GM12878 (cell line): ENCODE measurements at regions not wholly inside any gene's neighbourhood (a gene's known extent, or its start where the extent isn't known, plus 50 kb on each side); places are given as distances from the start of the nearest gene placed in this dataset.

ENCODE experiments used
- ATAC-seq: fragments of 200-7000 bp; cut with Tn5 transposase; 3 replicates; pipeline ENCODE4 v1.9.1; 2020; ENCODE audit warnings: mild to moderate bottlenecking, moderate library complexity
- BruUV-seq: library from RNA; stranded (reverse); fragments of 400-500 nt; replicated peaks from 2 replicates; lab custom pipeline; 2021; lab: Mats Ljungman, UMichigan
- CTCF ChIA-PET: fragments of 300-600 bp; sonication (Branson Sonifier 250); formaldehyde crosslinking; extraction: SDS; loops from one replicate; lab custom pipeline; 2021; ENCODE audit warnings: inconsistent platforms; lab: Yijun Ruan, JAX
- POLR2A ChIA-PET: fragments of 350-600 bp; formaldehyde crosslinking; extraction: SDS; loops from one replicate; lab custom pipeline; 2021; ENCODE audit warnings: inconsistent platforms; lab: Charles Lee
- RAD21 ChIA-PET: fragments of 300-600 bp; sonication (Branson Sonifier 250); formaldehyde crosslinking; loops from one replicate; lab custom pipeline; 2023; ENCODE audit warnings: antibody characterized with exemption; ENCODE audit not compliant: unreplicated experiment; lab: Charles Lee
- SMC1A ChIA-PET: fragments of 300-600 bp; sonication (Branson Sonifier 250); formaldehyde crosslinking; loops from one replicate; lab custom pipeline; 2023; ENCODE audit not compliant: unreplicated experiment, uncharacterized antibody; lab: Charles Lee
- DNase-seq: peaks from one replicate; pipeline ENCODE4 v3.0.0-alpha.2; 2011; ENCODE audit warnings: low read depth, low spot score
- FAIRE-seq: peaks from 3 replicates; lab custom pipeline; 2011; peaks lifted over from hg19 to GRCh38; lab: Jason Lieb, UNC
- H2AFZ ChIP-seq: 2 replicates; pipeline ENCODE4 v1.6.0; 2011; ENCODE audit warnings: low read depth, low read length, control low read depth; ENCODE audit not compliant: control insufficient read depth
- H3K27ac ChIP-seq: 2 replicates; pipeline ENCODE4 v1.5.1; 2011; ENCODE audit warnings: control low read depth; ENCODE audit not compliant: control insufficient read depth, insufficient read depth
- H3K27me3 ChIP-seq, 2 experiments: replicated peaks in 1 of 2; 2 replicates each; pipeline versions ENCODE4 v1.6.0 to v1.6.1; 2011; ENCODE audit warnings: low read length in 1 of 2; ENCODE audit not compliant: control insufficient read depth in 2 of 2, insufficient read depth in 2 of 2
- H3K36me3 ChIP-seq, 2 experiments: 2 replicates each; pipeline ENCODE4 v1.5.1; 2011; ENCODE audit warnings: low read length in 1 of 2; ENCODE audit not compliant: control insufficient read depth in 2 of 2, insufficient read depth in 2 of 2
- H3K4me1 ChIP-seq: 2 replicates; pipeline ENCODE4 v1.6.1; 2011; ENCODE audit warnings: mild to moderate bottlenecking, low read length, moderate library complexity, mixed read lengths; ENCODE audit not compliant: control insufficient read depth, insufficient read depth
- H3K4me2 ChIP-seq: 2 replicates; pipeline ENCODE4 v1.6.0; 2011; ENCODE audit warnings: control low read depth; ENCODE audit not compliant: control insufficient read depth, insufficient read depth
- H3K4me3 ChIP-seq: fragments of 200-600 bp; sonication (generic); 2 replicates; pipeline ENCODE4 v1.5.1; 2016
- H3K79me2 ChIP-seq: 2 replicates; pipeline ENCODE4 v1.6.0; 2011; ENCODE audit warnings: low read length; ENCODE audit not compliant: control insufficient read depth, insufficient read depth
- H3K9ac ChIP-seq: 2 replicates; pipeline ENCODE4 v1.8.0; 2011; ENCODE audit warnings: low read length, control low read depth, mixed read lengths; ENCODE audit not compliant: control insufficient read depth, insufficient read depth
- H3K9me3 ChIP-seq: replicated peaks from 3 replicates; pipeline ENCODE4 v1.5.1; 2011; ENCODE audit warnings: mild to moderate bottlenecking, low read length; ENCODE audit not compliant: control insufficient read depth, insufficient read depth
- H4K20me1 ChIP-seq: 2 replicates; pipeline ENCODE4 v1.6.0; 2011; ENCODE audit not compliant: control insufficient read depth, insufficient read depth
- ASH2L ChIP-seq: fragments of 300-600, 200-600 bp; sonication (generic); IDR thresholded peaks from 2 replicates; pipeline ENCODE4 v1.6.1; 2017; ENCODE audit warnings: low read depth, mild to moderate bottlenecking, borderline replicate concordance
- BACH1 ChIP-seq: fragments of 450-650 bp; IDR thresholded peaks from 2 replicates; pipeline ENCODE4 v1.6.1; 2017; ENCODE audit warnings: mild to moderate bottlenecking, borderline replicate concordance
- IRF3 ChIP-seq: fragments of 450-650 bp; IDR thresholded peaks from 2 replicates; pipeline ENCODE4 v1.6.1; 2014; ENCODE audit warnings: mild to moderate bottlenecking
- MXI1 ChIP-seq: fragments of 150-350 bp; IDR thresholded peaks from 2 replicates; pipeline ENCODE4 v1.6.1; 2011; ENCODE audit warnings: low read depth, mild to moderate bottlenecking, inconsistent platforms, low read length, improper control_type of control experiment
- NKRF ChIP-seq: fragments of 450-650 bp; conservative IDR thresholded peaks from 2 replicates; pipeline ENCODE4 v1.6.1; 2017; ENCODE audit warnings: mild to moderate bottlenecking, moderate library complexity
- NR2C1 ChIP-seq: fragments of 450-650 bp; IDR thresholded peaks from 2 replicates; pipeline ENCODE4 v1.6.1; 2017; ENCODE audit warnings: antibody characterized with exemption, mild to moderate bottlenecking, moderate library complexity
- RAD21 ChIP-seq: IDR thresholded peaks from 2 replicates; pipeline ENCODE4 v1.6.1; 2011; ENCODE audit warnings: mild to moderate bottlenecking, low read depth, low read length, moderate library complexity; ENCODE audit not compliant: insufficient read depth
- REST ChIP-seq: IDR thresholded peaks from 2 replicates; pipeline ENCODE4 v1.6.1; 2012; ENCODE audit warnings: mild to moderate bottlenecking, low read depth, low read length
- RUNX3 ChIP-seq: IDR thresholded peaks from 2 replicates; pipeline ENCODE4 v1.6.1; 2012; ENCODE audit warnings: low read length, inconsistent platforms
- STAT1 ChIP-seq: fragments of 450-650 bp; conservative IDR thresholded peaks from 2 replicates; pipeline ENCODE4 v1.6.1; 2014; ENCODE audit warnings: antibody characterized with exemption, mild to moderate bottlenecking
- SUZ12 ChIP-seq: fragments of 200-600 bp; sonication (generic); IDR thresholded peaks from one replicate; pipeline ENCODE4 v1.6.1; 2018; ENCODE audit warnings: antibody characterized with exemption, mild to moderate bottlenecking; ENCODE audit not compliant: unreplicated experiment
- ZNF687 ChIP-seq: fragments of 450-650 bp; IDR thresholded peaks from 2 replicates; pipeline ENCODE4 v1.6.1; 2017; ENCODE audit warnings: mild to moderate bottlenecking, moderate library complexity
- WGBS: methylation state at CpG from one replicate; pipeline ENCODE4 v1.1.6; 2016; ENCODE audit warnings: low lambda C conversion rate; ENCODE audit not compliant: insufficient replicate concordance, insufficient coverage; ENCODE audit errors: missing lambda C conversion rate; 5-methylcytosine and 5-hydroxymethylcytosine counted together
- in situ Hi-C: fragments of 300-500 bp; cut with MboI; formaldehyde crosslinking; loops from 9 replicates; pipeline ENCODE4 v1.14.3; 2018; ENCODE audit warnings: mixed read lengths
- intact Hi-C: fragments of 100-400 bp; cut with micrococcal nuclease; formaldehyde crosslinking; loops from one replicate; pipeline ENCODE4 v1.14.2; 2022; ENCODE audit not compliant: unreplicated experiment

- TF ChIP-seq ZNF687 (no peak), NKRF (no peak), SUZ12 (no peak)
Observed at GRCh38 chr2:155866477-155866876, 466.0 kb downstream of the NR4A2 start (continued).

GRCh38 chr2:155852156-155852555, 480.4 kb downstream of the NR4A2 start:
- no TSS peak for BruUV-seq
- Histone ChIP-seq H3K36me3 (no peaks in the 10 kb centered on the region), H3K4me2 (no peak overlapping the region), H3K9me3 (no peaks in the 10 kb centered on the region), H3K27me3 (no peaks in the 10 kb centered on the region; a peak in 1 of 4 replicates), H4K20me1 (no peaks in the 10 kb centered on the region; the same call in 1 of the 2 replicates), H3K27ac (no peak overlapping the region), H3K79me2 (no peaks in the 10 kb centered on the region), H3K4me1 (no peaks in the 10 kb centered on the region), H3K4me3 (no peak overlapping the region)
- SMC1A ChIA-PET = no interaction called here
- intact Hi-C loops (no loop called here), in situ Hi-C loops (no loop called here)
- POLR2A ChIA-PET = no interaction called here
- FAIRE-seq = no peak
- CTCF ChIA-PET = no interaction called here
- ATAC-seq = no peak
- RAD21 ChIA-PET = no interaction called here
- WGBS = 0% methylated on average over 1 of the region's 1 CpG
- no peak for DNase-seq
- TF ChIP-seq REST (no peak), RUNX3 (no peak), IRF3 (no peak), STAT1 (no peak), SUZ12 (no peak), ASH2L (no peak), RAD21 (no peak), BACH1 (no peak), MXI1 (no peak), NR2C1 (no peak)
- TF ChIP-seq, all 136 proteins: peak for 0
- Histone ChIP-seq H2AFZ (no peak overlapping the region), H3K9ac (no peak overlapping the region)
